Stimulated activated memory B cell treated with anti-CD40 and anti-IgM and Interleukin-4, amounts not matched to agents 10 μg/mL and 1 μg/mL and 100 μg/mL, for 72 hours (primary cell): ENCODE measurements at regions not wholly inside any gene's neighbourhood (a gene's known extent, or its start where the extent isn't known, plus 50 kb on each side); places are given as distances from the start of the nearest gene placed in this dataset.

ENCODE experiments used
- ATAC-seq: fragments of 150-1000 bp; cut with Tn5 transposase; 2 replicates; pipeline ENCODE4 v1.10.0; 2021
- H3K27ac Mint-ChIP-seq: one replicate; pipeline ENCODE4 v1.8.0; 2022; ENCODE audit warnings: mild to moderate bottlenecking, mixed read lengths
- H3K27me3 Mint-ChIP-seq: one replicate; pipeline ENCODE4 v1.8.0; 2022; ENCODE audit warnings: mixed read lengths
- H3K36me3 Mint-ChIP-seq: one replicate; pipeline ENCODE4 v1.8.0; 2022; ENCODE audit warnings: mixed read lengths
- H3K4me1 Mint-ChIP-seq: one replicate; pipeline ENCODE4 v1.8.0; 2022; ENCODE audit warnings: mixed read lengths
- H3K4me3 Mint-ChIP-seq: one replicate; pipeline ENCODE4 v1.8.0; 2022; ENCODE audit warnings: mild to moderate bottlenecking, moderate library complexity, mixed read lengths
- H3K9me3 Mint-ChIP-seq: one replicate; pipeline ENCODE4 v1.8.0; 2022; ENCODE audit warnings: mixed read lengths

DNA sequence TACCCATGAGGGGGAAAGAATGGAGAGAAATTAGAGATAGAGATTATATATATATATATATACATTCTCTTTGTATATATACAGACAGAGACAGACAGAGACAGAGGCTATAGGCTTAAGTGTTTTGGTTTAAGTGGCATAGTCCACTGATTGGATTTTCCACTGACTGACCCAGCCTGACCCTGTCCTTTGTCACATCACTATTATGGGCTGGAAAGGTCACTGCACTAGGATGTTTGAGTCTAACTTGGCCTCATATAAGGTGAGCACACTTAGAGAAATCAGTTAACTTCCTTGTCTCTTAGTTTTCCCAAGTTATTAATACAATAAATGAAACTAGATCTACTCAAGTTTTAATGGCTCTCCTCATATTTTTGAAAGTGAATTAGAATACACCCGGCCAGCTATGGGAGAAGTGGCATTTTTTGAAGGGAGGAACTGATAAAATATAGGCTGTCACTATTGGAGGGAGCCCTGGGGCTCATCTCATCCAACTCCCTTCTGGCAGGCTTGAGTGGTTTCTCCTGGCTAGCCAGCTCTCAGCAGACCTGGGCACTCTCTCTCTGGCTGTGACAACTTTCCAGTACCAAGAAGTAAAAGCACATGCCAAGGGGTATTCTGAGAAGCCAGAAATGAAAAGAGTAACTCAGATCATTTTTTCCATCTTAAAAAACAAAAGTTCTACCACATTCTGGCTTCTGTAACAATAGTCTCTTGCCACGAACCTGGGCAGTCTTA is 455.6 kb upstream of the ANKRD30A start:
- no peaks in the 10 kb centered on the region for H3K9me3 Mint-ChIP-seq
- ATAC-seq, result no peak
- no peak overlapping the region for H3K27ac Mint-ChIP-seq
- no peak overlapping the region for H3K4me3 Mint-ChIP-seq
- no peaks in the 10 kb centered on the region for H3K27me3 Mint-ChIP-seq
- no peaks in the 10 kb centered on the region for H3K36me3 Mint-ChIP-seq
- no peaks in the 10 kb centered on the region for H3K4me1 Mint-ChIP-seq

DNA sequence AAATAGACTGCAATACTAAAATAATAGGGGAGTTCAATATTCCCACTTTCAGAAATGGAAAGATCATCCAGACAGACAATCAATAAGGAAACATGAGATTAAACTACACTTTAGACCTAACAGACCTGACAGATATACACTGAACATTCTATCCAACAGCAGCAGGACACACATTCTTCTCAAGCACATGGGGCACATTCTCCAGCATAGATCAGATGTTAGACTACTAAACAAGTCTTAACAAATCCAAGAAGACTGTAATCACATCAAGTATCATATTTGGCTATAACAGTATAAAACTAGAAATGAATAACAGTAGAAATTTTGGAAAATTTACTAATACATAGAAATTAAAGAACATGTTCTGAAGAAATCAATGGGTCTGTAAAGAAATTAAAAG is 458.9 kb upstream of the ANKRD30A start:
- H3K27ac Mint-ChIP-seq, result no peak overlapping the region
- no peak for ATAC-seq
- no peaks in the 10 kb centered on the region for H3K36me3 Mint-ChIP-seq
- no peaks in the 10 kb centered on the region for H3K4me1 Mint-ChIP-seq
- no peaks in the 10 kb centered on the region for H3K9me3 Mint-ChIP-seq
- H3K27me3 Mint-ChIP-seq, result no peaks in the 10 kb centered on the region
- no peak overlapping the region for H3K4me3 Mint-ChIP-seq

- H3K27me3 Mint-ChIP-seq, result no peaks in the 10 kb centered on the region
- no peak for ATAC-seq
- H3K4me1 Mint-ChIP-seq, result no peaks in the 10 kb centered on the region
- H3K9me3 Mint-ChIP-seq, result no peaks in the 10 kb centered on the region
- no peak overlapping the region for H3K27ac Mint-ChIP-seq
- H3K36me3 Mint-ChIP-seq, result no peaks in the 10 kb centered on the region
- no peak overlapping the region for H3K4me3 Mint-ChIP-seq
Observed at GRCh38 chr10:36662571-36662970, 462.8 kb upstream of the ANKRD30A start.

DNA sequence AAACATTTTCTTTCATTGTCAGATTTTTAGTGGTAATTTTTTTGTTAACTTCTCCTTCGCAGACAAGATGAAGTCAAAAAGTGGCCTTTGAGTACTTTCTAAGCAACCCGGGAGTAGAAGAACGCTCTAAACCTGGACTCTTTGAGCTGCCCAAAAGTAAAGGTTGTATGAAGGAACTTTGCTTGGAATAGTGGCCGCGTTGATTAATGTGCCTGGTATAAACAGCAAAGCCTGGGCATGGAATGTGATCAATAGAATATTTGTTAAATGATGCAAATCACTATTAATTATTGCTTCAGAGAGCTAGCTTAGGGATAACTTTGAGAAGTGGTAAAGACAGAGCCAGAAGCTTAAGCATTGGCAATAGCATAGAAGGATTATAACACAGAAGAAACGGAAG is 475.1 kb upstream of the ANKRD30A start:
- Mint-ChIP-seq H3K4me1 (no peaks in the 10 kb centered on the region), H3K4me3 (no peak overlapping the region), H3K27me3 (no peaks in the 10 kb centered on the region), H3K36me3 (no peaks in the 10 kb centered on the region), H3K9me3 (peaks cover 5% of the 10 kb centered on the region), H3K27ac (no peak overlapping the region)
- no peak for ATAC-seq

DNA sequence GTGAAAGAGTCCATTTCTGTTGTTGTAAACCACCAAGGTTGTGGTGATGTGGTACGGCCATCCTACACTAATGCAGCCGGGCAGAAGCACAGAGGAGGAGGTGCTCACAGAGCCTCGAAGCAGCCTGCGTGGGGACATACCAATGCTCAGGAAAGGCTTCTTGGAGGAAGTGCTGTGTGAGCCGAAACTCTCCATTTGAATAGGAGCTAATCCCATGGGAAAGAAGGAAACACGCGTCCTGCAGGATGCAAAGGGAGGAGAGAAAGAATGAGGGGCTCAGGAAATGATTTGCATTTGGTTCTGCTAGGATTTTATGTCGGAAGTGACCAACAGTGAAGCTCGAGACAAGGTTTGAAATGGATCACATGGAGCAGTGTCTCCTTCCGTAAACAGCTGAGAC is 477.9 kb upstream of the ANKRD30A start:
- no peak overlapping the region for H3K4me3 Mint-ChIP-seq
- H3K36me3 Mint-ChIP-seq, result no peaks in the 10 kb centered on the region
- no peaks in the 10 kb centered on the region for H3K4me1 Mint-ChIP-seq
- no peak overlapping the region for H3K27ac Mint-ChIP-seq
- H3K9me3 Mint-ChIP-seq, result peaks cover 5% of the 10 kb centered on the region
- ATAC-seq, result no peak
- H3K27me3 Mint-ChIP-seq, result no peaks in the 10 kb centered on the region

DNA sequence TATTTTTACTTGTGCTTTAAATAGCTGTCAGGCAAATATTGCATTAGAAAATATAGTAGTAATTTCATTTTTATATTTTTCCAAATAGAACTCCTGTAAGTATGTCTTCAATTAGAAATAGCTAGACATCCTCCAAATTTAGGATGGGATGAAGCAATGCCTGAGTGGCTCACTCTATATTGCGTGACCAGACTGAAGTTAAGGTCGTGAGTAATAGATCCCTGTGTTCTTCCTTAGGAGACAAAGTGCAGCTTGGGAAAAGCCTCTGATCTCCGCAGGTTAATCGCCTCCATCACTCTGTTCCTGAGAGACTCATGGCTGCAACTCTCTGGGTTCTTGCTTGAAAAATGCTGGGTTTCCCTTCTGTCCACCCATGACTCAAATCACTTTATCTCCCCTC is 484.8 kb upstream of the ANKRD30A start:
- no peak for ATAC-seq
- no peaks in the 10 kb centered on the region for H3K36me3 Mint-ChIP-seq
- no peak overlapping the region for H3K27ac Mint-ChIP-seq
- no peaks in the 10 kb centered on the region for H3K9me3 Mint-ChIP-seq
- H3K4me3 Mint-ChIP-seq, result no peak overlapping the region
- no peaks in the 10 kb centered on the region for H3K4me1 Mint-ChIP-seq
- no peaks in the 10 kb centered on the region for H3K27me3 Mint-ChIP-seq

GRCh38 chr10:36638462-36639155 is 486.8 kb upstream of the ANKRD30A start:
- H3K36me3 Mint-ChIP-seq, result no peaks in the 10 kb centered on the region
- H3K4me1 Mint-ChIP-seq, result no peaks in the 10 kb centered on the region
- H3K27ac Mint-ChIP-seq, result no peak overlapping the region
- no peaks in the 10 kb centered on the region for H3K27me3 Mint-ChIP-seq
- ATAC-seq, result no peak
- H3K9me3 Mint-ChIP-seq, result no peaks in the 10 kb centered on the region
- no peak overlapping the region for H3K4me3 Mint-ChIP-seq

GRCh38 chr10:36636879-36637278 is 488.5 kb upstream of the ANKRD30A start:
- no peak for ATAC-seq
- Mint-ChIP-seq H3K4me3 (no peak overlapping the region), H3K27ac (no peak overlapping the region), H3K4me1 (no peaks in the 10 kb centered on the region), H3K36me3 (no peaks in the 10 kb centered on the region), H3K9me3 (no peaks in the 10 kb centered on the region), H3K27me3 (no peaks in the 10 kb centered on the region)

- H3K4me3 Mint-ChIP-seq, result no peak overlapping the region
- no peaks in the 10 kb centered on the region for H3K36me3 Mint-ChIP-seq
- ATAC-seq, result no peak
- no peaks in the 10 kb centered on the region for H3K27me3 Mint-ChIP-seq
- H3K9me3 Mint-ChIP-seq, result peaks cover 1% of the 10 kb centered on the region
- no peak overlapping the region for H3K27ac Mint-ChIP-seq
- H3K4me1 Mint-ChIP-seq, result no peaks in the 10 kb centered on the region
Observed at GRCh38 chr10:36636285-36636839, 489.0 kb upstream of the ANKRD30A start.

GRCh38 chr10:36634916-36635315 is 490.5 kb upstream of the ANKRD30A start:
- Mint-ChIP-seq H3K36me3 (no peaks in the 10 kb centered on the region), H3K27ac (no peak overlapping the region), H3K4me1 (no peaks in the 10 kb centered on the region), H3K4me3 (no peak overlapping the region), H3K27me3 (no peaks in the 10 kb centered on the region), H3K9me3 (peaks cover 3% of the 10 kb centered on the region)
- no peak for ATAC-seq

DNA sequence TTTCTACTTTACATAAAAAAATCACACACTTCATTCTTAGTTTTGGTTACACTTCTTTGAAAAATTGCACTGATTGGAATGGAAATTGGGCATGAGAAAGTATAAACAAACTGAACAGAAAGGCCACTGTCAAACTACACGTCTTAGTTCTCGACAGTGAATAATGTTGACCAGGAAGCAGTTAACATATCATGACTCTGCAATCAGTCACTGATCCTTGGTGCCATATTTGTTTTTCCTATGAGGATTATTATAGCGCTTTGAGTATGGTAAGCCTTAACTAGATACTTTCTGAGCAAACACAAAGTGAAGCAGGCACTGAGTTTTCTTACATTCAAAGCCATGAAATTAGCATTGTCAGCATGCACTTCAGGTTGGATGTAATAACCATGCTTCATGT is 495.1 kb upstream of the ANKRD30A start:
- H3K9me3 Mint-ChIP-seq, result peaks cover 7% of the 10 kb centered on the region
- ATAC-seq, result no peak
- H3K4me3 Mint-ChIP-seq, result no peak overlapping the region
- H3K27me3 Mint-ChIP-seq, result no peaks in the 10 kb centered on the region
- H3K27ac Mint-ChIP-seq, result no peak overlapping the region
- no peaks in the 10 kb centered on the region for H3K36me3 Mint-ChIP-seq
- H3K4me1 Mint-ChIP-seq, result no peaks in the 10 kb centered on the region

GRCh38 chr10:36629476-36629875 is 495.9 kb upstream of the ANKRD30A start:
- Mint-ChIP-seq H3K27me3 (no peaks in the 10 kb centered on the region), H3K4me1 (no peaks in the 10 kb centered on the region), H3K4me3 (no peak overlapping the region), H3K27ac (no peak overlapping the region), H3K36me3 (no peaks in the 10 kb centered on the region), H3K9me3 (peaks cover 7% of the 10 kb centered on the region)
- no peak for ATAC-seq

DNA sequence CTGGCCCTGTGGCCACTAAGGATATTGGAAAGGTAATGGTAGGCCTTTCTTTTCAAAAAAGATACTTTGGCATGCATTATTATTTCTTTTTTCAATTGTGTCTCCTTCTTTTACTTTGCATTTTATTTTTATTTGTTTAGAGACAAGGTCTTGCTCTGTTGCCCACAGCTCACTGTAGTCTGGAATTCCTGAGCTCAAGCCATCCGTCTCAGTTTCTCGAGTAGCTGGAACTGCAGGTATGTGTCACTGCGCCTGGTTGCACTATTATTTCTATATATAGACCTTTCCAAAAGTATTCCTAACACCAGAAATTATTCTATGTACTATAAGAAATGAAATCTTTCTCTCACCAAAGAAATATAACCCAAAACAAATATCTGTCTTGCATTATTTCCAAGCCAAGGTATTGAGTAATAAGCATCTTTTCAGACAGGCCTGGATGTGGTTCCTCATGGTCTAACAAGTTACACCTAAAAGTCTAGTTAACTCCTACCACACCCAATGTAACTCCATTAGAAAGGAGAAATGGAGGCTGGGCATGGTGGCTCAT is 500.8 kb upstream of the ANKRD30A start:
- Mint-ChIP-seq H3K36me3 (no peaks in the 10 kb centered on the region), H3K4me1 (no peaks in the 10 kb centered on the region), H3K4me3 (no peak overlapping the region), H3K27ac (no peak overlapping the region), H3K9me3 (peaks cover 7% of the 10 kb centered on the region), H3K27me3 (no peaks in the 10 kb centered on the region)
- ATAC-seq, result no peak

DNA sequence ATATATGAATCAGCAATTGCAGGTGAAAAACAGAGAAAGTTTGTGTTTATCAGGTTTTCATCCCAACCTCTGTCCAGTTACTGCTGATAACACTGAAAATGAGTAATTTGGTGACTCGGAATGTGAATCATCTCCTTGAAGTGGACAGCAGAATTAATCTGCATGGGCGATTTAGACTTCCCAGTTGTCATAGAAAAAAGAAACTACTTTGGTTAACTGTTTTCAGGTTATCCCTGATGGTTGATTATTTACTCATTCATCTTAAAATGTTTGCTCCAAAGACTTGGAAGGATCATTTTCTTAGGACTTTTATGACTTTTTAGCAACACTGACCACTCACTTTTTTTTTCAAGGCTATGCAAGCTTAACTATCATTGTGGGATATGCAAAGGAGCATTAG is 504.1 kb upstream of the ANKRD30A start:
- H3K27ac Mint-ChIP-seq, result no peak overlapping the region
- no peaks in the 10 kb centered on the region for H3K4me1 Mint-ChIP-seq
- ATAC-seq, result no peak
- H3K27me3 Mint-ChIP-seq, result no peaks in the 10 kb centered on the region
- no peaks in the 10 kb centered on the region for H3K36me3 Mint-ChIP-seq
- no peak overlapping the region for H3K4me3 Mint-ChIP-seq
- peaks cover 3% of the 10 kb centered on the region for H3K9me3 Mint-ChIP-seq

DNA sequence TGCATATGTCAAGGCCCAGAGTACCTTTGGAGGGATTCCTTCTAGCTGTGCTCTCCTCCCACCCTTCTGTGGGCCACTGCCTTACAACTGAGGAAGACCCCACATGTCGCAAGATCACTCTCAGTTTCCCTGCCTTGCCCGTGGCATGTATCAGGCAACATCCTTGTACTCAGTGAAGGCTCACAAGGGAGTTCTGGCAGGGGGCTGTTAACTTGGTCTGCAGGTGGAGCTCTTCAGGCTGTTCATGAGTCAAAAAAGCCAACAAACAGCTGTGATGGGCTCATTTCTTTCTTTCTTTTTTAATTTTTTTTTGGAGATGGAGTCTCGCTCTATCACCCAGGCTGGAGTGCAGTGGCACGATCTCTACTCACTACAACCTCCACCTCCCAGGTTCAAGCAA is 513.0 kb upstream of the ANKRD30A start:
- Mint-ChIP-seq H3K27me3 (no peaks in the 10 kb centered on the region), H3K4me3 (no peak overlapping the region), H3K9me3 (no peaks in the 10 kb centered on the region), H3K4me1 (no peaks in the 10 kb centered on the region), H3K27ac (no peak overlapping the region), H3K36me3 (no peaks in the 10 kb centered on the region)
- no peak for ATAC-seq

- H3K36me3 Mint-ChIP-seq, result no peaks in the 10 kb centered on the region
- no peak overlapping the region for H3K4me3 Mint-ChIP-seq
- H3K9me3 Mint-ChIP-seq, result no peaks in the 10 kb centered on the region
- no peaks in the 10 kb centered on the region for H3K4me1 Mint-ChIP-seq
- no peak for ATAC-seq
- H3K27me3 Mint-ChIP-seq, result no peaks in the 10 kb centered on the region
- H3K27ac Mint-ChIP-seq, result no peak overlapping the region
Observed at GRCh38 chr10:36608866-36609265, 516.5 kb upstream of the ANKRD30A start.
